Transverse colon (tissue), 4 donors: ENCODE measurements at regions not wholly inside any gene's neighbourhood (a gene's known extent, or its start where the extent isn't known, plus 50 kb on each side); places are given as distances from the start of the nearest gene placed in this dataset.

ENCODE experiments used
- EP300 ChIP-seq: sonication (generic); formaldehyde crosslinking; IDR thresholded peaks from one replicate; pipeline ENCODE4 v1.6.1; 2017; ENCODE audit warnings: antibody characterized with exemption, low read depth
- POLR2AphosphoS5 ChIP-seq, 3 donors: sonication (generic); formaldehyde crosslinking; IDR thresholded peaks; one replicate each; pipeline ENCODE4 v1.6.1; 2016; ENCODE audit warnings: antibody characterized with exemption in 3 of 3
- TF ChIP-seq, protein P1 (sequence below), 5 experiments: fragments of 200-600 bp in 3 of 5; fragments of 450-650 bp in 2 of 5; sonication (generic) in 3 of 5; IDR thresholded peaks; 1 replicate in 2 of 5; 2 replicates in 3 of 5; pipeline ENCODE4 v1.5.1; 2016 to 2017; ENCODE audit warnings: antibody characterized with exemption in 5 of 5, inconsistent platforms in 3 of 5, mild to moderate bottlenecking in 2 of 5, moderate library complexity in 1 of 5

DNA sequence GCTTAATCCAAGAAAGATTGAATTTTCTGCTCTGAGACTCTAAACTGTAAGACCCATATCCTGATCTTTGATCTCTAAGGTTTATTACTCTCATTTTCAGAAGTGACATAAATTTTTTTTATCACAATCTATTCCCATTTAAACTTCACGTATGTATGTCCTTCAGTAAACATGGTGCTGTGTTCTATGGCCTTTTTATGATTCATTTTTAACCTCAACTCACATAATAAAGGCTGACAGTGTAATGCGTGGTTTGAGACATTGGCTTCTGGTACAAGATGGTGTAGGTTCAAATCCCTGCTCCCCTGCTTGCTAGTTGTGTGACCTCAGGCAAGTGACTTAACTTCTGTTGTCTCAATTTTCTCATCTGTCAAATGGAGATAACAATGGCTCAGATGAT is 306.0 kb upstream of the AADAT start:
- TF ChIP-seq EP300 (no peak), POLR2AphosphoS5 (IDR thresholded peaks at IDR 0.05) (no peak)
- TF ChIP-seq, protein P1, sequence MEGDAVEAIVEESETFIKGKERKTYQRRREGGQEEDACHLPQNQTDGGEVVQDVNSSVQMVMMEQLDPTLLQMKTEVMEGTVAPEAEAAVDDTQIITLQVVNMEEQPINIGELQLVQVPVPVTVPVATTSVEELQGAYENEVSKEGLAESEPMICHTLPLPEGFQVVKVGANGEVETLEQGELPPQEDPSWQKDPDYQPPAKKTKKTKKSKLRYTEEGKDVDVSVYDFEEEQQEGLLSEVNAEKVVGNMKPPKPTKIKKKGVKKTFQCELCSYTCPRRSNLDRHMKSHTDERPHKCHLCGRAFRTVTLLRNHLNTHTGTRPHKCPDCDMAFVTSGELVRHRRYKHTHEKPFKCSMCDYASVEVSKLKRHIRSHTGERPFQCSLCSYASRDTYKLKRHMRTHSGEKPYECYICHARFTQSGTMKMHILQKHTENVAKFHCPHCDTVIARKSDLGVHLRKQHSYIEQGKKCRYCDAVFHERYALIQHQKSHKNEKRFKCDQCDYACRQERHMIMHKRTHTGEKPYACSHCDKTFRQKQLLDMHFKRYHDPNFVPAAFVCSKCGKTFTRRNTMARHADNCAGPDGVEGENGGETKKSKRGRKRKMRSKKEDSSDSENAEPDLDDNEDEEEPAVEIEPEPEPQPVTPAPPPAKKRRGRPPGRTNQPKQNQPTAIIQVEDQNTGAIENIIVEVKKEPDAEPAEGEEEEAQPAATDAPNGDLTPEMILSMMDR (IDR thresholded peaks at IDR 0.05): no peak
